HG02852 (cell line): ENCODE measurements at regions not wholly inside any gene's neighbourhood (a gene's known extent, or its start where the extent isn't known, plus 50 kb on each side); places are given as distances from the start of the nearest gene placed in this dataset.

ENCODE experiments used
- ATAC-seq: cut with Tn5 transposase; IDR thresholded peaks from one replicate; pipeline ENCODE4 v1.9.1; 2021; ENCODE audit warnings: mild to moderate bottlenecking, moderate library complexity; ENCODE audit not compliant: unreplicated experiment

DNA sequence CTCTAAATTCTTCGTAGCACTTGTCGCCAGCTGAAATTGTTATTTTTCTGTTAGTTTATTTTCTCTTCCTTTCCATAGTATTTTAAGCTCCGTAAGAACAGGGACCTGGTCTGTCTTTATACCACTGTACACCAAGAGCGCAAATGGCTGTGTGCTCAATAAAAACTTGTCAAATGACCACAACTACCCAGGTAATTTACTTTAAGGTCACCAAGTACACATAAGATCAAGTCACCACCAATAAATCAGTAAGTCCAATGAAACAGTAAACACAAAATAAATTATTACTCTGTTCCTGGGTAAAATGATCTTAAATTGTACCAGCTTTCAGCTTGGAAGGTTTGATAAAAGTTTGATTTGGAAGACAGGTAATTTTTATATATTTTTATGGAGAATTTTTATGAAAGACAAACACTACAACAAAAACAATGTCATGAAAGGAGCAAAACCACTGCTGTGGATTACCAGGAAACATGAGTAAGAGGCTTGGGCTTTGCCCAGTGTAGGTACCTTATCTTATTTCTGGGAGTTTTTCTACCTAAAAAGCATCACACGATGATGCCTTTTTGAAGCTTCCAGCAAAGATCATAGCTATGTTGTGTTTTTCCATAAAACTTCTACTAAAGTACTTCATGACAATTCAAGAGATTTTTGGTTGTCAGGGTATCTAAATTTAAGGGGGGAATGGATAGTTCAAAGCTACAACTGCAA is 406.8 kb downstream of the SHQ1 start:
- no peak for ATAC-seq

DNA sequence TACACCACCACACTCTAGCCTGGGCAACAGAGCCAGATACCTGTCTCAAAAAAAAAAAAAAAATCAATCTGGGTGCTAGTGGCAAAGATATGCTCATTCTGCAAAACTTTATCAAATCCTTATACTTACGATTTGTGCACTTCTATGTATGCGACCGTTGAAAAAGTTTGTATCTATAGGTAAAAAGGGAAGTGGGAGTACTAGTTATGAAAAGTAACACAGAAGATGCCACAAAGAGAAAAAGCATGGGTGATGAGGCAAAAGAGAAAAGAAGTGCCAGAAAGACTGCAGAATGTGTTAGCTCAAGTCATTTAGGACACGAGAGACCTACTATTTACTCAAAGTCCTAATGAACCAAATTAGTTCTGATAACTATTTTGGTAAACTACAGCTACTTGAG is 407.8 kb downstream of the SHQ1 start:
- peak; percentile 48 for ATAC-seq

DNA sequence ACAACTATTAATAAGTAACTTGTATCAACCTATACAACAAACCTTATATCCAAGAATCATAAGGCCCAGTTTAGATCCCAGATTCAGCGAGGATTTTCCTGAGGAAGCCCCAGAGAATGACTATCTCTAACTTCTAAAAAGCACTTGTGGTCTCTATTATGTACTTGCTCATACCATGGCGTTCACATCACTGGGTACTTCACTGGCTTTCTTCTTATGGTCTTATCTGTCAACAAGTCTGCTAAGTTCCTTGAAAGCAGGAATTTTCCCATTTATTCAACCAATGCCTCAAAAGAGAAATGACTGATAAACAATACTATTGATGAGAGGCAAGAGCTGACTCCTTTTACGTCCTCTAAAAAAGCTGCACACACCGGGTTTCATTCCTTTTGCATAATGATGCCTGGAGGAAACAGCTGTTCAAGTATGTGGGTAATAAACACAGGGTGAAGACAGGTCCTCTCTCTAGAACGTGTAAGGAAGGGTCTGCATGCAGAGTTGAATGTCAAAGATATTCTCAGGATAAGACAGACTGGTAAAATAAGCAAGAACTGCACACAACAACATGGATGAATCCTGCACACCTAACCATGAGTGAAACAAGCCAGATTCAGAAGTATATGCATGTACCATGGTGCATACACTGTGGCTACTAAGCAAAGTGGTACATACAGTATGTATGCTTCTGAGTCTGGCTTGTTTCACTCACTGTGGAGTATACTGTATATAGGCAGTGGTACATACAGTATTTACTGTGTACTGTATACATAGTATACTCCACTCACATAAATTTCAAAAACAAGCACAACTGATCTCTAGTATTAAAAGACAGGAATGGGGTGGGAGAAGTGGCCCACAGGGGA is 408.7 kb downstream of the SHQ1 start:
- ATAC-seq: peak; percentile 69

DNA sequence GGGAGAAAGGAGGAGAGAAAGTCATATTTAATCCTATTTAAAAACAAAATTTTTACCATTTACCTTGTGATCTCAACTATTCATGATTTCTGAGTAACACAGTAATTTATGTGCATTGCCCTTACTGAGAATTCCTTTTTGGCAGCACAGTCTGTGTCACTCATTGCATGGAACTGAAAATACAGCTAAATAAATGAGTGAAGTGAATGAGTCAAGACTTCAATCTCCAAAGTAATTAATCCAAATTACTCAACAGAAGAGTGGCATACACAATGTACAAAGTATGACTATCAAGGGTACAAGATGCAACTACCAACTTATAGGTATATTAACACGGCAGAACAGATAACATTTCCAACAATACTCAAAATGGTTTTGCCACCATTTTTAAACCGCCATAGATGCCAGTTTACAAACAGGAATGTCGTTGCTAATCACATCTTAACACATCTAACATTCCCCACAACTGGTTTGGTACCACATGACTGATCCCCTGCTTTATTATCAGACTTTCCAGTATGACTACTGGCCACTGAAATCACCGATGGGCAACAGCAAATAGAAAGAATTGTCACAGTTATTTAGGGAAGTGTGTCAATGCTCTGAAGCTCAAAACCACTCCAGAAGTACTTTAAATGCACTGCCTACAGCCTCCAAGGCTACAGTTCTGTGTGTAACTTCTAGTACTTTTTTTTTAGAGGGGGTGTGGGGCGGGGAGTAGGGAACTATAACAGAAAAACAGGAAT is 410.4 kb downstream of the SHQ1 start:
- ATAC-seq: no peak

DNA sequence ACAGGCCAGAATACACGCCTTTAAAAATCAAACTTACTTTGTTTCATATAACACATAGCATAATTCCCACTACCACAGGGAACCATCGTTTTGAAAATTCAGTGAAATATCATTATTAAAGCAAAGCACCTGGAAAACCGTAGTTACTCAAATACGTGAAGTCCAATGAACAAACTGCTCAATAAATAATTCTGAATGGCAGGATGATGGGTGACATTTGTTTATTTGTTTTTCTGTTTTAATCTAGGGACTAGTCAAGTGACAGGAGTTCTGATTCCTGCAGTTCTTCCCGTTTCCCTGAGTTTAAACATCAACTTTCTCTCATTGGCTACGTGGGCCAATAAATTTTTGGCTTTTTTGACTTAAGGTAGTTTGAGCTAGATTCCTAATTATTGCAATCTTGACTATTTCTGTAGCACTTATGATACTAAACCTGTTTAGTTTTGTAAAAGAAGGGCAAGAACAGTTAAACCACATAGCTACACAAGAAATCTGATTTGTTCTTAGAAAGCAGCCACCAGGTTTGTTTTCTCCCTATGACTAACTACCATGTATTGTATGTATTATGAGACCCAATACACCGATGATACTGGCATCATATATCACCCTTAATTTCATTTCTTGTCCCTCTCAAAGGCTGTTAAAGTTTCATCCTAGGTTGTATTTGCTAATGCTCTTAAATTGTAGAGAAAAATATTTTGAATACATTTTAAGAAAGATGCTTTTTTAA is 411.2 kb downstream of the SHQ1 start:
- ATAC-seq: no peak

DNA sequence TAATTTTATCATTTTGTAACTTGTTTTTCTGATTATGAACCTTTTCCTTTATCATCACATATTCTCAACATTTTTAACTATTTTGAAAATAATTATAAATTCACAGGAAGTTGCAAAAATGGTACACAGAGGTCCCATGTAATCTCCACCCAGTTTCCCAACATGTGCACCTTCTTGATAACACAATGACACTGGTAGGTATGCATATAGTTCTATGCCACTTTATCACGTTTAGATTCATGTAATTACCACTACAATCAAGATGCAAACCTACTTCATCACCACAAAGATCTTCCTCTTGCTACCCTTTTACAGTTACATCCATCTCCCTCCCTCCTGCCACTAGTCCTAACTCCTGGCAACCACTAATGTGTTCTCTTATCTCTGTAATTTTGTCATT is 413.9 kb downstream of the SHQ1 start:
- ATAC-seq: no peak

DNA sequence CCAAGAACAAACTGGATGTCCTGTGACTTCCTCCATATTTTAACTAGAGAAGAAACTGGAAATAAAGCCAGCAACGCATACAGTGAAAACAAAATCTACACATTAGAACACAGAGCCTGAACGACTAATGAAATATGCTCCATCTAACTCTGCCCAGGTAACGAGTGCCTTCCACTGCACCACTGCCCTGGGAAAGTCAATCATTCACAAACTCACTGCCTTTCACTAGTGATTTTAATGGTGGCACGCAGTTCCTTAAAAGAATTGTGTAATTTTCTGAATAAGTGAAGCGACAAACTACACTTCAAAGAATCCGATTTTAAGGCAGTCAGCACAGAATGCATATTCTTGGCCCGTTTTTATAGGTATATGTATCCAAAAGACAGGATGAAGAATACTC is 416.0 kb downstream of the SHQ1 start:
- ATAC-seq: no peak

DNA sequence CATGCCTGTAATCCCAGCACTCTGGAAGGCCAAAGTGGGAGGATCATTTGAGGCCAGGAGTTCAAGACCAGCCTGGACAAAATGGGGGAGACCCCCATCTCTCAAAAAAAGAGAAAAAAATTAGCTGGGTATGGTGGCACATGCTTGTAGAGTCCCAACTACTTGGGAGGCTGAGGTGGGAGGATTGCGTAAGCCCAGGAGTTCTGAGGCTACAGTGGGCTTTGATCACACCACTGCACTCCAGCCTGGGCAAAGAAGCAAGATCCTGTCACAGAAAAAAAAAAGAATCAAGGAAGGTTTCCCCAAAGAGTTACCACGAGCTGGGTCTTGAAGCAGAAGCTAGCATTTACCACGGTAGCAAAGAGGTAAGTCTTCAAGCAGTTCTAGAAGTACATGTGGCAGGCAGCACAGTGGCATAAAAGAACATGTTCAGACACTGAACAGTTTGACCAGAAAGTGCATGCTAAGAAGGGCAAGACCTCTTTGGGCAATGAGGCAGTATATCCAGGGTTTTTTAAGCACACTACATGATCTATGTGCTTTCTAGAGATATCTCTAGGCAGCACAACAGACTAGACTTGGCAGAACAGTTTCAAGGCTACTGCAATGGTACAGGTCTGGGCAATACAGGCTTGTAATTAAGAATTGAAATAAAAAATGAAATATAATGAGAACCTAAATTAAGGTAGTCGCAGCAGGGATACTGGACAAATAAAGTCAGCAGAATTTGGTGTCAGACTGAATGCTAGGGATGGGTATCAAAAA is 418.5 kb downstream of the SHQ1 start:
- ATAC-seq: no peak

DNA sequence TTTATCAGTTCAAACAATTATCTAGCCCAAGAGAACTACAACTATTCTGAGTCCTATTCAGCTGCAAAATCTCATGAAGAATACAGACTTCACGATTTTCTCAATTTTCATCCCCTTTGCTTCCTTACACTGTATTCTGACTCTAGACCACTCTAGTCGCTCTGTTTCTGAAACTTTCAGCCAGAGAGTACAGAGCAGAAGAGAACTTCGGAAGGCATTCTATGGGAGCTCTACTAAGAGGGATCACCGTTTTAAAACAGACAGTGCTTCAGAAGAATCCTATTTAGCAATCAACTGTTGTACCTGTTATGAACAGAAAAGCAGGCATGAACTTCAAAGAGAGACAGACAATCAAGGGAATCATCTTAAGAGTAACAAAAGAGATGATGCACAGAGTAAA is 419.4 kb downstream of the SHQ1 start:
- no peak for ATAC-seq

DNA sequence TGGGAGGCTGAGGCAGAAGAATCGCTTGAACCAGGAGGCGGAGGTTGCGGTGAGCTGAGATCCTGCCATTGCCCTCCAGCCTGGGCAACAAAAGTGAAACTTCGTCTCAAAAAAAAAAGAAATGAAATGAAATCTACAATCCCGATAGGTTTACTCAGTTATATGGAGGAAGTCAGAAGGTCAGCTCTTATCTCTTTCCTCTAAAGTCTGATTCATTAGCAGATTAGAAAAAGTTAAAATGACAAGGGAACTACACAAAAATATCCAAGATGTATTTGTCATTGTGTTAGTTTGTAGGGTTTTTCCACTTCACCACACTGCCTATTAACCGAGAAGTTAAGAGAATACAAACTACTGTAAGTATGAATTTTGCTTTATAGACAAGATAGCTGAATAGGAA is 420.6 kb downstream of the SHQ1 start:
- ATAC-seq: no peak

DNA sequence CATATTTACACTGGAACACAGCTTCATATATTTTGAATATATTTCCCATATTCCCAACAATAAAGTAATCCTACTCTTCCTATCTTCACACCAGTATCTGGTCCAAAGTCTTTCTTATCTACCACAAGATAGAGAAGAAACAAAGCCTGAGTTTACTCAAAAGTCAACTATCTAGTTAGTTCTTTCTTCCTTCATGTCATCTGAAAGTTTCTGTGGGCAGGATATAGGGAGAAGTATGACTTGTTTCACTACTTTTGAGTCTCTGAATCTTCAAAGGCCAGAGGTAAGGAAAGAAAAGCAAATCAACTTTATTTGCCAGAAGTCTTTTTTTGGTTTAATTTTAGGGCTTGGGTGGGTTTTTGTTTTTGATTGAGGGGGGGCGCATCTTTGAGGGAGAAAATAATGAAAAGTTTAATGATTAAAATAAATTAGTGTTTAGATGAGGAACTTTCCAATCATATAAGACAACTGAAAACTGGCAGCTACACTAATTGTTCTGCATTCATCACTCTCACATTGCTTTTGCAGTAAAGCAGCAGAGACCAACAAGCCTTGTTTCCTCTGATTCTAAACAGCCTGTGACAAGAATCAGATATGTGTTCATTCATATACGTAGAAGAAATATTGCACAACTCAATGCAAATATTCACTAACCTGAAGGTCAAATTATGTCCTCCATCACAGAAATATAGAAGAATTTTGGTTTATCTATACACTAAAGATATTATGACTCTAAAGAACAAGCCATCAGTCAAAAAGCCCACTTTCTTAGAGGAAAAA is 421.4 kb downstream of the SHQ1 start:
- peak; percentile 77 for ATAC-seq

DNA sequence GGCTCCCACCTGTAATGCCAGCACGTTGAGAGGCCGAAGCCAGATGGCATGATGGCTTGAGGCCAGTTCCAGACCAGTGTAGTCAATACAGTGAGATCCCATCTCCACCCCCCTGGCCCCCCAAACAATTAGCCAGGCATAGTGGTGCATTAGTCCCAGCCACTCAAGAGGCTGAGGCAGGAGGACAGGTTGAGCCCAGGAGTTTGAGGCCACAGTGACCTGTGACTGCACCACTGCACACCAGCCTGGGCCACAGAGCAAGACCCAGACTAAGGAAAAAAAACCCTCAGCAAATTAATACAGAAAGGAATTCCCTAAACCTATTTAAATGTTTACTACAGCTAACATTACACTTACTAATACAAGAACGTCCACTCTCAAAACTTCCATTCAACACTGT is 424.6 kb downstream of the SHQ1 start:
- no peak for ATAC-seq

DNA sequence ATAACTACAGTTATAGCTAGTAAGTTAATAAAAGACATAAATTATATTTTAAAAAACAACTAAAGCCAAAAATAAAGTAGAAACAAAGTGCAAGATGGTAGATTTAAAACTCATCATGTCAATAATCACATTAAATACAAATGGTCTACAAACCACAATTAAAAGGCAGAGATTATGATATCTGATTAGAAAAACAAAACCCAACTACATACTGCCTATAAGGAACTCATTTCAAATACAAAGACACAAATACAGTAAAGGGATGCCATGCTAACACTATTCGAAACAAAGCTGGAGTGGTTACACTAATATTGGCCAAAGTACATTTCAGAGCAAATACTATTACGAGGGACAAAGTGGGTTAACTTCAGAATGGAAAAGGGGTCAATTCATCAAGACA is 426.5 kb downstream of the SHQ1 start:
- no peak for ATAC-seq

DNA sequence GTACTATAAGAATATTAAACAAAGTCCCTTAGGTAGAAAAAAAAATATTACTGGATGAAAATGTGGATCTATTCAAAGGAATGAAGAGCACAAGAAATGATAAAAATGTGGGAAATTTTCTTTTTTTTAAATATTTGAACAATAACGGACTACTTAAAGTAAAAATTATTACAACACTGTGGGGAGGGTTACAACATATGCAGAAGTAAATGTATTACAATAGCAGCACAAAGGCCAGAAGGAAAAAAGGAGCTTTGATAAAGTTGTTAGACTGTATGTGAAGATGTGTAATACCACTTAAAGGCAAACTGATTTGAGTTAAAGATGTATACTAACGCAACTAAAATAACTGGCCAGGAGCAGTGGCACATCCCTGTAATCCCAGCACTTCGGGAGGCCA is 427.1 kb downstream of the SHQ1 start:
- no peak for ATAC-seq

DNA sequence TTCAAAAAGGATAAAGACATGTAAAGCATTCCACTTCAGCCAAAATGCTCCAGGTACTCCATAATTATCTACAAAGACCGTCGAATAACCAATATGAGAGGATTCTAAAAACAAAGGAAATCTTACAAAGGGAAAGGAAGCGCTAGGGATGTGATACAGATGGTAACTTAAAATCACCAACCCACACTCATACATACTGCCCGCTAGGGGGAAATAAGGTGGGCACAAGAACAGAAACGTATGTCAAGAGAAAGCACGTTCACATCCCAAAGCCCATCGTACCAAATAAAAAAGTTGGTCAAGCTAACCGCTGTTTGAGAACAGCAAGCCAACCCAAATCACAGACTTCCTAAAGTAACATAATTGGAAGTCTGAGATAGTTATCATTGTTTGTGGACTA is 429.4 kb downstream of the SHQ1 start:
- ATAC-seq: no peak

DNA sequence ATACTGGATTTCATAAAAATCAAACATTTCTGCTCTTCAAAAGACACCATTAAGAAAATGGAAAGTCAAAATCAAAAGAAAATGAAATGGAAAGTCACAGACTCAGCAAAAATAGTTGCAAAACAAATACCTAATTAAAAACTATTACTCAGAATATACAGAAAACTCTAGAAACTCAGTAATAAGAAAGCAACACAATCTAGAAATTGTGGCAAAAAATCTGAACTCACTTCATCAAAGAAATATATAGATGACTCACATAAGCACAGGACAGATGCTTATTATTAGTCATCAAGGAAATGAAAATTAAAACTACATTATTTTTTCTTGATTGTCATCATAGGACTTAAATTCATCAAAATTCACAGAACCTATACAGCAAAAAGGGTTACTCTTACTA is 430.0 kb downstream of the SHQ1 start:
- no peak for ATAC-seq

DNA sequence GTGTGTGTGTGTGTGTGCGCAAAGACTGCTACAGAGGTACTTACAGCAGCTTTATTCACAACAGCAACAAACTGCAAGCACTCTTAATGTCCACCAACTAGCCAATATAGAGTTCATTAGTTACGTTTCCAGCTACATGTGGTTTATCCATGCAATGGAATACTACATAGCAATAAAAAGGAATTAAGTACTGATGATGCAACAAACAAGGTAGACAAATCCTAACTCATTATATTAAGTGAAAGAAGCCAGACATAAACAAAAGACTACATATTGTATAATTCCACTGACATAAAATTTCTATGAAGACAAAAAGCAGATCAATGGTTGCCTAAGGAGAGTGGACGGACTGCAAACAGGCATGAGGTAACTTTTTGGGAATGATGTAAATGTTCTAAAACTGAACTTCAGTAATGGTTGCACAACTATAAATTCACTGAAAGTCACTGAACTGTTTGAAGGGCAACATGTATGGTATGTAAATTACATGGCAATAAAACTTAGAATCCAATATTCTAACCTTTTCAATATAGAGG is 433.7 kb downstream of the SHQ1 start:
- ATAC-seq: no peak

DNA sequence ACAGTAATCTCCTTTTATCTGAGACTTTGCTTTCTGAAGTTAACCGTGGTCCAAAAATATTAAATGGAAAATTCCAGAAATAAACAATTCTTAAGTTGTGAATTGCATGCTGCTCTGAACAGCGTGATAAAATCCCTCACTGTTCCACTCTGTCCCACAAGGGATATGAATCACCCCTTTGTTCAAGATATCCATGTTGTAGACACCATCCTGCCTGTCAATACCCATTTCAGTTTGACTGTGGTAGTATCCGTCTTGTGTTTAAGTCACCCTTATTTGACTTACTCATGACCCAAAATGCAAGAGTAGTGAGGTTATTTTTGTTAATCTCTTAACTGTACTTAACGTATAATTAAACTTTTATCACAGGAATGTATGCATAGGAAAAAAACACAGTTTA is 435.0 kb downstream of the SHQ1 start:
- no peak for ATAC-seq

DNA sequence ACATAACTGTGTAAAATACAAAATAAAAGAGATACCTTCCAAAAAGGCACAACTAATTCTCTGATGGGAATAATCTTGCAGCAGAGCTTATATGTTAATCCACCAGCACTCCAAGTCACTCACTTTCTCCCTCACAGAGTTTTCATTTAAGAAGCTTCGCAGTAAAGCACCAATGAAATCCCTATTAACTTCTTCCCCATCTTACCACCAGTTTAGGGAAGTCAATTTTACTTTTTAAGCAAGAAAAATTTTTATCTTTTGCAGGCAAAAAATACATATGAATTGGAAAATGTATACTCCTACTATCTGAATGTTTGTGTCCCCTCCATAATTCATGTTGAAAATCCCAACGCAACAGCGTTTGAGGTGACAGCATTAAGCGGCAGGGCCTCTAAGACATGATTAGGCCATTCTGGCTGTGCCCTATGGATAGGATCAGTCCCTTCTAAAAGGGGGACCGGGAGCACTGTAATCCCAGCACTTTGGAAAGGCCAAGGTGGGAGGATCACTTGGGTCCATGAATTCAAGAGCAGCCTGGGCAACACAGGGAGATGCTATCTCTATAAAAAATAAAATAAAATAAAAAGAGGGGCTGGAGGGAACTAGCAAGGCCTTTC is 435.8 kb downstream of the SHQ1 start:
- no peak for ATAC-seq
